Kidney (tissue), 13 donors: ENCODE measurements at regions not wholly inside any gene's neighbourhood (a gene's known extent, or its start where the extent isn't known, plus 50 kb on each side); places are given as distances from the start of the nearest gene placed in this dataset.

Experiments
- DNase-seq, 5 donors: peaks; one replicate each; pipeline ENCODE4 v3.0.0-alpha.2; 2013 to 2020
- FAIRE-seq: peaks from 2 replicates; lab custom pipeline; 2012; peaks lifted over from hg19 to GRCh38; lab: Jason Lieb, UNC
- H3K27ac ChIP-seq, 2 donors: one replicate each; pipeline ENCODE4 v1.7.0; 2013; ENCODE audit warnings: low read depth in 2 of 2, low read length in 2 of 2, inconsistent platforms in 1 of 2
- H3K27me3 ChIP-seq: one replicate; pipeline ENCODE4 v1.7.1; 2013; ENCODE audit warnings: low read length, inconsistent platforms; ENCODE audit not compliant: control insufficient read depth, insufficient read depth
- H3K36me3 ChIP-seq, 3 donors: one replicate each; pipeline versions ENCODE4 v1.7.0 to v1.7.1; 2013; ENCODE audit warnings: low read length in 3 of 3, control low read depth in 1 of 3, inconsistent platforms in 1 of 3; ENCODE audit not compliant: insufficient read depth in 3 of 3, control insufficient read depth in 2 of 3
- H3K4me1 ChIP-seq, 3 donors: one replicate each; pipeline versions ENCODE4 v1.7.0 to v1.7.1; 2013; ENCODE audit warnings: low read length in 3 of 3, inconsistent platforms in 1 of 3, low read depth in 1 of 3; ENCODE audit not compliant: control insufficient read depth in 2 of 3, insufficient read depth in 2 of 3
- H3K4me3 ChIP-seq, 3 donors: one replicate each; pipeline versions ENCODE4 v1.7.0 to v1.8.1; 2013; ENCODE audit warnings: low read length in 3 of 3, control low read depth in 1 of 3, inconsistent platforms in 1 of 3
- H3K9ac ChIP-seq, 3 donors: one replicate each; pipeline versions ENCODE4 v1.7.0 to v1.7.1; 2013; ENCODE audit warnings: low read length in 3 of 3, control low read depth in 1 of 3, inconsistent platforms in 1 of 3
- H3K9me3 ChIP-seq, 3 donors: one replicate each; pipeline versions ENCODE4 v1.7.0 to v1.7.1; 2013; ENCODE audit warnings: low read length in 3 of 3, control low read depth in 1 of 3, inconsistent platforms in 1 of 3; ENCODE audit not compliant: control insufficient read depth in 2 of 3, insufficient read depth in 1 of 3
- CTCF ChIP-seq: IDR thresholded peaks from 3 replicates; pipeline ENCODE4 v1.5.1; 2012; ENCODE audit warnings: mild to moderate bottlenecking, moderate library complexity, borderline replicate concordance; ENCODE audit not compliant: insufficient read depth; ENCODE audit errors: extremely low read depth
- intact Hi-C: fragments of 100-400 bp; cut with DNase I; formaldehyde crosslinking; loops from one replicate; pipeline ENCODE4 v1.11.1; 2022
- donor health status: control.
- donor health status: control.
- donor health status: control.
- donor health status: control.
- donor health status: control.
- donor health status: DM: yes; HTN: yes; CAD: no.
- donor health status: Normal renal cell carcinoma (clear cell type).

DNA sequence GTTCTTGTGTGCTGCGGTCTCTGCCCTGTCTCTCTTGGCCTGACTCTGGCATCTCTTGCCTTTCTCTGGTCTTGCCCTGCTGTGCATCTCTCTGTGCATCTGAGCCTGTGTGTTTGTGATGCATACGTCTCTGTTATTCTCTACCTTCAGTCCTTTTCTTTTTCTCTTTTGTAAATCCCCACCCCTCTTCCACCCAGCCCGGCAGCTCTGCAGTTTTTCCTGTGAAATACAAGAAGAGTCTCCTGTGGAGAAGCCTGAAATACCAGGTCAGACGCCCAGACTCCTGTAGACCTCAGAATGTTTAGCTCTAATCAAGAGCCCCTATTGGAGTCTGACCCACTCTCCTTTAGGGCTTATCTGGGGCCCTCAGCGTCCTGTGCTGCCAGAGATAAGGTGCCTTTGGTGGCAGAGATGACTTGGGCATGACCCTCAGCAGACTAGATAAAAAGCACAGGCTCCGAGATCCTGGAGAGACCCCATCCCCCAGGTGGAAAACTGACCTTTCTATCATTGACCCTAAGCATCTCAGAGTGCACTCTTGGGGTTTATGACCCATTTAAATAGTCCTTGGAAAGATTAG is 167.5 kb upstream of the SRRM4 start:
- H3K4me3 ChIP-seq = no peak overlapping the region
- no peaks in the 10 kb centered on the region for H3K36me3 ChIP-seq
- H3K27ac ChIP-seq = no peak overlapping the region
- H3K27me3 ChIP-seq = no peaks in the 10 kb centered on the region
- DNase-seq = no peak
- no peak for FAIRE-seq
- H3K9ac ChIP-seq = no peak overlapping the region
- intact Hi-C loops = no loop called here
- no peaks in the 10 kb centered on the region for H3K9me3 ChIP-seq
- no peak for TF ChIP-seq CTCF
- no peaks in the 10 kb centered on the region for H3K4me1 ChIP-seq

DNA sequence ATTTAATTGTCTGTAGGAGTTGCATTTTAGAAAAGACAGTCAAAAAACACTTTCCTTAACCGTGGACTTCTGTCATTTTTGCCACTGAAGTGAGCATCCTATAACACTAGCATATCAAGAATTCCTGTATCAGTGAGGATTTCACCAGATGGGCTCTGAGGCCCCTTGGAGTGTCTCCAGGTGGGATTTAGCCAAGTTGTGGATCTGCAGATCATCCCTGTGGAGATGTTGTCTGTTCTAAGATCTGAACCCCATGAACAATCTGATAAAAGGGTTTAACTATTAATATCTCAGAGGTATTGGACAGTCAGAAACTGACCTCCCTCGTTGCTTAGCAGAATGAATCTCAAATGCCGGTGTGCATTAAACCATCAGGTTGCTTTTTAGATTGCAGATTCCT is 165.0 kb upstream of the SRRM4 start:
- H3K9me3 ChIP-seq = no peaks in the 10 kb centered on the region
- DNase-seq (no peak), FAIRE-seq (no peak)
- H3K27ac ChIP-seq = no peak overlapping the region
- no peak overlapping the region for H3K9ac ChIP-seq
- H3K27me3 ChIP-seq = no peaks in the 10 kb centered on the region
- intact Hi-C loops = no loop called here
- H3K36me3 ChIP-seq = no peaks in the 10 kb centered on the region
- H3K4me3 ChIP-seq = no peak overlapping the region
- H3K4me1 ChIP-seq = no peaks in the 10 kb centered on the region
- no peak for TF ChIP-seq CTCF

GRCh38 chr12:118821386-118821925 is 159.9 kb upstream of the SRRM4 start:
- H3K27ac ChIP-seq = no peak overlapping the region
- no peak overlapping the region for H3K4me3 ChIP-seq
- no peaks in the 10 kb centered on the region for H3K4me1 ChIP-seq
- FAIRE-seq (no peak), DNase-seq (no peak)
- no peak for TF ChIP-seq CTCF
- H3K9me3 ChIP-seq = no peaks in the 10 kb centered on the region
- intact Hi-C loops = no loop called here
- H3K27me3 ChIP-seq = no peaks in the 10 kb centered on the region
- no peak overlapping the region for H3K9ac ChIP-seq
- no peaks in the 10 kb centered on the region for H3K36me3 ChIP-seq

DNA sequence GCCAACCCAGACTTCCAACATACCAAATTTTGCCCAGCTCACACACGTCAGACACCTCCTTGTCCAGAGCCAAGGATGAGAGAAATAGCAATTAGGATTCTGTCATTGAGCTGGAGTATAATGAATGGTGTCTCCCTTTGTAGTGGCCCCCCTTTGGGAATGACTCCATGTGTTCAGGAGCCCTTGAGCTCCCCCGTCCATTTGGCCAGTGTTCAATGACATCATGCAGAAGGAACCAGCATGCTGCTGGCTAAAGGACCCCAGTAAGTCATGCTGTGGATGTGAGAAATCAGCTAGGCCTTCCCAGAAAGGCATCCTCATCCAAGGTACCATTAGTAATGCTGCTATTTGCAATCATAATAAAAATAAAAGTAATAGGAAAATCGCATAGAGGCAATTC is 158.8 kb upstream of the SRRM4 start:
- FAIRE-seq = no peak
- no peak for DNase-seq
- Histone ChIP-seq H3K4me3 (no peak overlapping the region), H3K27me3 (no peaks in the 10 kb centered on the region), H3K4me1 (no peaks in the 10 kb centered on the region), H3K9ac (no peak overlapping the region), H3K27ac (no peak overlapping the region), H3K36me3 (no peaks in the 10 kb centered on the region), H3K9me3 (no peaks in the 10 kb centered on the region)
- intact Hi-C loops = no loop called here
- no peak for TF ChIP-seq CTCF
